ENCODE measurements at regions not wholly inside any gene's neighbourhood (a gene's known extent, or its start where the extent isn't known, plus 50 kb on each side); places are given as distances from the start of the nearest gene placed in this dataset.

DNA sequence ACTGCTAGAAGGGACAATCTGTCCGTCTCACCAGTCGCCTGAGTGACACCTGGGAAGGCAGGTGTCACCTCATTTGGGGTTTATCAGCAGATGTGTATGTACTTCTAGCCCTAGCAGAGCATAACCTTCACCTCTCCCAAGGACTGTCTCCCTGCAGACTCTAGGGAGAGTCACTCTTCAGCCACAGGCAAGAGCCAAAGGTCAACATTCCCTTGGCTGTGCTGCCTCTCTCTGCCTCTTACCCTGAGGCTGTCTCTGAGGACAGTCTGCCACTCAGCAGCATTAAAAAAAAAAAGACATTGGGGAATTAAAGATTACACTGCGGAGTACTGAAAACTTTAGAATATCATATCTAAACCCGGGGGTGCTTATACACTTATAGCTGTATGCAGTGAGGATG, 377.7 kb upstream of the FZD8 start:
- no peak for TF ChIP-seq POLR2A (IDR thresholded peaks at IDR 0.05; ENCODE audit: borderline replicate concordance, extremely low read depth, insufficient read depth, insufficient read length)
- TF ChIP-seq, protein P1, sequence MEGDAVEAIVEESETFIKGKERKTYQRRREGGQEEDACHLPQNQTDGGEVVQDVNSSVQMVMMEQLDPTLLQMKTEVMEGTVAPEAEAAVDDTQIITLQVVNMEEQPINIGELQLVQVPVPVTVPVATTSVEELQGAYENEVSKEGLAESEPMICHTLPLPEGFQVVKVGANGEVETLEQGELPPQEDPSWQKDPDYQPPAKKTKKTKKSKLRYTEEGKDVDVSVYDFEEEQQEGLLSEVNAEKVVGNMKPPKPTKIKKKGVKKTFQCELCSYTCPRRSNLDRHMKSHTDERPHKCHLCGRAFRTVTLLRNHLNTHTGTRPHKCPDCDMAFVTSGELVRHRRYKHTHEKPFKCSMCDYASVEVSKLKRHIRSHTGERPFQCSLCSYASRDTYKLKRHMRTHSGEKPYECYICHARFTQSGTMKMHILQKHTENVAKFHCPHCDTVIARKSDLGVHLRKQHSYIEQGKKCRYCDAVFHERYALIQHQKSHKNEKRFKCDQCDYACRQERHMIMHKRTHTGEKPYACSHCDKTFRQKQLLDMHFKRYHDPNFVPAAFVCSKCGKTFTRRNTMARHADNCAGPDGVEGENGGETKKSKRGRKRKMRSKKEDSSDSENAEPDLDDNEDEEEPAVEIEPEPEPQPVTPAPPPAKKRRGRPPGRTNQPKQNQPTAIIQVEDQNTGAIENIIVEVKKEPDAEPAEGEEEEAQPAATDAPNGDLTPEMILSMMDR (IDR thresholded peaks at IDR 0.05 in 2 of 3, conservative IDR thresholded peaks at IDR 0.05 in 1 of 3; ENCODE audit: borderline replicate concordance in 1 of 3, insufficient read depth in 1 of 3, low read depth in 2 of 3, low read length in 2 of 3) = no peak
